Tibial artery (tissue), 4 donors: ENCODE measurements at regions not wholly inside any gene's neighbourhood (a gene's known extent, or its start where the extent isn't known, plus 50 kb on each side); places are given as distances from the start of the nearest gene placed in this dataset.
A peak's percentile ranks its signal among the peaks of the same experiment; 100 is the strongest.

Experiments used
- DNase-seq, 2 donors: peaks; one replicate each; pipeline ENCODE4 v3.0.0-alpha.2; 2019
- H3K27ac ChIP-seq, 2 donors: fragments of 200-600 bp; sonication (generic) in 1 of 2; 1 replicate in 1 of 2; 2 replicates in 1 of 2; pipeline ENCODE4 v1.5.1; 2018 to 2019; ENCODE audit warnings: mild to moderate bottlenecking in 1 of 2
- H3K27me3 ChIP-seq, 2 donors: fragments of 200-600 bp; sonication (generic) in 1 of 2; one replicate each; pipeline versions ENCODE4 v1.5.1 to v1.6.0; 2016 to 2019
- H3K36me3 ChIP-seq, 3 donors: fragments of 200-600 bp; sonication (generic) in 2 of 3; one replicate each; pipeline ENCODE4 v1.5.1; 2016 to 2019; ENCODE audit warnings: mild to moderate bottlenecking in 2 of 3
- H3K4me1 ChIP-seq, 4 donors: fragments of 200-600 bp; sonication (generic) in 2 of 4; 1 replicate in 3 of 4; 2 replicates in 1 of 4; pipeline ENCODE4 v1.5.1; 2016 to 2019
- H3K4me3 ChIP-seq, 2 donors: fragments of 200-600 bp; sonication (generic) in 1 of 2; 1 replicate in 1 of 2; 2 replicates in 1 of 2; pipeline ENCODE4 v1.5.1; 2018 to 2019; ENCODE audit warnings: mild to moderate bottlenecking in 2 of 2
- H3K9me3 ChIP-seq, 3 donors: fragments of 200-600 bp; sonication (generic) in 1 of 3; one replicate each; pipeline ENCODE4 v1.5.1; 2016 to 2019
- CTCF ChIP-seq, 2 experiments: fragments of 200-600 bp in 1 of 2; fragments of 450-650 bp in 1 of 2; IDR thresholded peaks; one replicate each; pipeline ENCODE4 v1.5.1; 2017 to 2019; ENCODE audit warnings: antibody characterized with exemption in 2 of 2, mild to moderate bottlenecking in 1 of 2, moderate library complexity in 1 of 2
- intact Hi-C: fragments of 100-400 bp; cut with DNase I; formaldehyde crosslinking; loops from one replicate; pipeline ENCODE4 v1.15.0; 2023; ENCODE audit warnings: low total_unique reads

- Histone ChIP-seq H3K36me3 (no peaks in the 10 kb centered on the region), H3K27ac (peak overlapping the region; percentile 86 to 87), H3K27me3 (no peaks in the 10 kb centered on the region), H3K9me3 (no peaks in the 10 kb centered on the region), H3K4me3 (no peak overlapping the region), H3K4me1 (peaks cover 4 to 72% (median 59%) of the 10 kb centered on the region in 4 donors)
- DNase-seq, result no peak
- intact Hi-C loops, result loop anchor here (5.0 to 10.0 kb wide), 4 partner anchors 345 to 898 kb away; partner anchors contain the start of gene LPP
- TF ChIP-seq CTCF (IDR thresholded peaks at IDR 0.05), result no peak
Measured at GRCh38 chr3:188949996-188950395, 221.8 kb upstream of the TPRG1 start.

- Histone ChIP-seq H3K27ac (peak overlapping the region; percentile 86 to 87), H3K4me3 (no peak overlapping the region), H3K27me3 (no peaks in the 10 kb centered on the region), H3K4me1 (peaks cover 4 to 63% (median 51%) of the 10 kb centered on the region in 4 donors), H3K36me3 (no peaks in the 10 kb centered on the region), H3K9me3 (no peaks in the 10 kb centered on the region)
- TF ChIP-seq CTCF (IDR thresholded peaks at IDR 0.05), result no peak
- intact Hi-C loops, result loop anchor here (5.0 kb wide), 1 partner anchor 899 kb away; no protein-coding TSS in a partner anchor
- DNase-seq, result peak; percentile 94
Measured at GRCh38 chr3:188950832-188951489, 220.8 kb upstream of the TPRG1 start.

- Histone ChIP-seq H3K4me3 (no peak overlapping the region), H3K4me1 (peaks cover 4 to 59% (median 45%) of the 10 kb centered on the region in 4 donors), H3K9me3 (no peaks in the 10 kb centered on the region), H3K27ac (peak overlapping the region; percentile 86 to 87), H3K36me3 (no peaks in the 10 kb centered on the region), H3K27me3 (no peaks in the 10 kb centered on the region)
- DNase-seq, result no peak
- intact Hi-C loops, result loop anchor here (5.0 kb wide), 1 partner anchor 899 kb away; no protein-coding TSS in a partner anchor
- no peak for TF ChIP-seq CTCF (IDR thresholded peaks at IDR 0.05)
Measured at GRCh38 chr3:188951734-188952133, 220.0 kb upstream of the TPRG1 start.

GRCh38 chr3:188954590-188955208 is 217.1 kb upstream of the TPRG1 start:
- Histone ChIP-seq H3K27ac (peak overlapping the region in 1 of 2 donors; percentile 17), H3K9me3 (no peaks in the 10 kb centered on the region), H3K4me1 (peaks cover 4 to 41% (median 23%) of the 10 kb centered on the region in 4 donors), H3K27me3 (no peaks in the 10 kb centered on the region), H3K4me3 (no peak overlapping the region), H3K36me3 (no peaks in the 10 kb centered on the region)
- intact Hi-C loops, result loop anchor here (5.0 kb wide), 2 partner anchors 193 to 902 kb away; no protein-coding TSS in a partner anchor
- peak; percentile 88 to 94 for TF ChIP-seq CTCF (IDR thresholded peaks at IDR 0.05)
- peak; percentile 82 to 90 for DNase-seq

GRCh38 chr3:188955919-188956318 is 215.9 kb upstream of the TPRG1 start:
- Histone ChIP-seq H3K4me1 (peaks cover 0 to 30% (median 13%) of the 10 kb centered on the region in 4 donors), H3K36me3 (no peaks in the 10 kb centered on the region), H3K27ac (peak overlapping the region; percentile 6 to 20), H3K27me3 (no peaks in the 10 kb centered on the region), H3K4me3 (no peak overlapping the region), H3K9me3 (no peaks in the 10 kb centered on the region)
- DNase-seq, result no peak
- intact Hi-C loops, result loop anchor here (2.0 to 5.0 kb wide), 2 partner anchors 191 to 1215 kb away; no protein-coding TSS in a partner anchor
- no peak for TF ChIP-seq CTCF (IDR thresholded peaks at IDR 0.05)
